Muscle of leg (tissue), 3 donors: ENCODE measurements at regions not wholly inside any gene's neighbourhood (a gene's known extent, or its start where the extent isn't known, plus 50 kb on each side); places are given as distances from the start of the nearest gene placed in this dataset.

Source experiments
- DNase-seq: peaks from one replicate; pipeline ENCODE4 v3.0.0; 2013
- H3K27ac ChIP-seq: one replicate; pipeline ENCODE4 v1.5.1; 2013; ENCODE audit warnings: mild to moderate bottlenecking, low read length, control low read depth
- H3K27me3 ChIP-seq: one replicate; pipeline ENCODE4 v1.6.1; 2013; ENCODE audit warnings: low read length; ENCODE audit not compliant: control insufficient read depth, insufficient read depth
- H3K36me3 ChIP-seq: one replicate; pipeline ENCODE4 v1.6.1; 2013; ENCODE audit warnings: low read length; ENCODE audit not compliant: control insufficient read depth, insufficient read depth
- H3K4me1 ChIP-seq: one replicate; pipeline ENCODE4 v1.6.1; 2013; ENCODE audit warnings: low read length; ENCODE audit not compliant: control insufficient read depth, insufficient read depth
- H3K4me3 ChIP-seq: one replicate; pipeline ENCODE4 v1.5.1; 2013; ENCODE audit warnings: low read length, control low read depth
- H3K9me3 ChIP-seq: replicated peaks from 2 replicates; pipeline ENCODE4 v1.6.1; 2013; ENCODE audit warnings: low read depth, low read length; ENCODE audit not compliant: control insufficient read depth
- WGBS: methylation state at CpG from one replicate; pipeline ENCODE4 v1.1.5; 2013; ENCODE audit warnings: missing lambda C conversion rate; ENCODE audit not compliant: insufficient coverage; 5-methylcytosine and 5-hydroxymethylcytosine counted together

GRCh38 chr4:28918871-28919270, 1801.3 kb upstream of the PCDH7 start:
- H3K9me3 ChIP-seq = peaks cover 2% of the 10 kb centered on the region
- no peak overlapping the region for H3K27ac ChIP-seq
- H3K4me3 ChIP-seq = no peak overlapping the region
- no peaks in the 10 kb centered on the region for H3K4me1 ChIP-seq
- no peak for DNase-seq
- H3K36me3 ChIP-seq = no peaks in the 10 kb centered on the region
- no CpG with 5 or more reads among the region's 1 CpG for WGBS
- no peaks in the 10 kb centered on the region for H3K27me3 ChIP-seq

GRCh38 chr4:28921886-28922285, 1798.3 kb upstream of the PCDH7 start:
- no peaks in the 10 kb centered on the region for H3K4me1 ChIP-seq
- no peaks in the 10 kb centered on the region for H3K27me3 ChIP-seq
- no peak for DNase-seq
- no peak overlapping the region for H3K27ac ChIP-seq
- no peak overlapping the region for H3K4me3 ChIP-seq
- no peaks in the 10 kb centered on the region for H3K9me3 ChIP-seq
- no peaks in the 10 kb centered on the region for H3K36me3 ChIP-seq
- WGBS = 100% methylated on average over 1 of the region's 5 CpGs

GRCh38 chr4:28926156-28926555, 1794.0 kb upstream of the PCDH7 start:
- Histone ChIP-seq H3K4me1 (no peaks in the 10 kb centered on the region), H3K9me3 (no peaks in the 10 kb centered on the region), H3K27me3 (no peaks in the 10 kb centered on the region), H3K4me3 (no peak overlapping the region), H3K36me3 (no peaks in the 10 kb centered on the region), H3K27ac (no peak overlapping the region)
- no peak for DNase-seq

GRCh38 chr4:28942631-28943030, 1777.5 kb upstream of the PCDH7 start:
- no peak overlapping the region for H3K27ac ChIP-seq
- no peaks in the 10 kb centered on the region for H3K27me3 ChIP-seq
- H3K9me3 ChIP-seq = no peaks in the 10 kb centered on the region
- H3K36me3 ChIP-seq = no peaks in the 10 kb centered on the region
- DNase-seq = no peak
- H3K4me3 ChIP-seq = no peak overlapping the region
- no peaks in the 10 kb centered on the region for H3K4me1 ChIP-seq

GRCh38 chr4:28947374-28947773, 1772.8 kb upstream of the PCDH7 start:
- Histone ChIP-seq H3K27ac (no peak overlapping the region), H3K4me3 (no peak overlapping the region), H3K36me3 (no peaks in the 10 kb centered on the region), H3K27me3 (no peaks in the 10 kb centered on the region), H3K4me1 (no peaks in the 10 kb centered on the region), H3K9me3 (no peaks in the 10 kb centered on the region)
- no CpG with 5 or more reads among the region's 1 CpG for WGBS
- DNase-seq = no peak

- DNase-seq = no peak
- Histone ChIP-seq H3K36me3 (no peaks in the 10 kb centered on the region), H3K4me3 (no peak overlapping the region), H3K27me3 (no peaks in the 10 kb centered on the region), H3K27ac (no peak overlapping the region), H3K9me3 (no peaks in the 10 kb centered on the region), H3K4me1 (no peaks in the 10 kb centered on the region)
- no CpG with 5 or more reads among the region's 2 CpGs for WGBS
Observed at GRCh38 chr4:28948501-28948900, 1771.7 kb upstream of the PCDH7 start.

GRCh38 chr4:28966982-28967381, 1753.2 kb upstream of the PCDH7 start:
- no peaks in the 10 kb centered on the region for H3K4me1 ChIP-seq
- H3K27me3 ChIP-seq = no peaks in the 10 kb centered on the region
- H3K36me3 ChIP-seq = no peaks in the 10 kb centered on the region
- H3K9me3 ChIP-seq = no peaks in the 10 kb centered on the region
- H3K4me3 ChIP-seq = no peak overlapping the region
- no peak for DNase-seq
- no peak overlapping the region for H3K27ac ChIP-seq
- no CpG with 5 or more reads among the region's 4 CpGs for WGBS

GRCh38 chr4:28973587-28974350, 1746.4 kb upstream of the PCDH7 start:
- Histone ChIP-seq H3K4me1 (no peaks in the 10 kb centered on the region), H3K36me3 (no peaks in the 10 kb centered on the region), H3K4me3 (no peak overlapping the region), H3K27ac (no peak overlapping the region), H3K9me3 (no peaks in the 10 kb centered on the region), H3K27me3 (no peaks in the 10 kb centered on the region)
- WGBS = no CpG with 5 or more reads among the region's 3 CpGs
- no peak for DNase-seq

- no CpG with 5 or more reads among the region's 1 CpG for WGBS
- no peak for DNase-seq
- no peaks in the 10 kb centered on the region for H3K4me1 ChIP-seq
- H3K27me3 ChIP-seq = no peaks in the 10 kb centered on the region
- no peaks in the 10 kb centered on the region for H3K9me3 ChIP-seq
- H3K27ac ChIP-seq = no peak overlapping the region
- no peaks in the 10 kb centered on the region for H3K36me3 ChIP-seq
- H3K4me3 ChIP-seq = no peak overlapping the region
Observed at GRCh38 chr4:28976369-28976768, 1743.8 kb upstream of the PCDH7 start.

GRCh38 chr4:29002151-29002550, 1718.0 kb upstream of the PCDH7 start:
- H3K4me1 ChIP-seq = no peaks in the 10 kb centered on the region
- no peak for DNase-seq
- H3K4me3 ChIP-seq = no peak overlapping the region
- peaks cover 8% of the 10 kb centered on the region for H3K9me3 ChIP-seq
- no peaks in the 10 kb centered on the region for H3K27me3 ChIP-seq
- no peak overlapping the region for H3K27ac ChIP-seq
- H3K36me3 ChIP-seq = no peaks in the 10 kb centered on the region

- Histone ChIP-seq H3K27me3 (no peaks in the 10 kb centered on the region), H3K4me3 (no peak overlapping the region), H3K36me3 (no peaks in the 10 kb centered on the region), H3K9me3 (no peaks in the 10 kb centered on the region), H3K27ac (no peak overlapping the region), H3K4me1 (no peaks in the 10 kb centered on the region)
- no peak for DNase-seq
- WGBS = 81% methylated on average over 4 of the region's 4 CpGs
Observed at GRCh38 chr4:29005838-29006237, 1714.3 kb upstream of the PCDH7 start.
